ENCODE measurements at regions not wholly inside any gene's neighbourhood (a gene's known extent, or its start where the extent isn't known, plus 50 kb on each side); places are given as distances from the start of the nearest gene placed in this dataset.

DNA sequence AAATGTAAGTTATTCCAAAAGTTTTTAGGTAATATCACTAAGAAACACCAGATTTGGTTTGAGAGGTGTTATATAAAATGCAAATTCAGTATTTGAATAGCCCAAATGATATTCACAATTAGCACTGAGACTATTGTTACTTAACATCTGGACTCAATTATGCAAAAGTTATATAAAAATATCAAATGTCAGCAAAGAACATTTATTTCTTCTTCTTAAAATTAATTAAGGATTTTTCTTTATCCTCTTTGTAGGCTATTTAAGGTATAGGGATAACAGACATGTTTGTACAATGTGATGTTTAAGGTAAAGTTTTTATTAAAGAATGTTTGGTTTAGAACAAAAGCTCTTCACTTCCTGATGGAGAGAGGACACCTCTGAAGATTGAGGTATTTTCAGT, 63.3 kb upstream of the GK2 start:
- TF ChIP-seq POLR2A (IDR thresholded peaks at IDR 0.05; ENCODE audit: low read depth, low read length), result no peak
- TF ChIP-seq, protein P1, sequence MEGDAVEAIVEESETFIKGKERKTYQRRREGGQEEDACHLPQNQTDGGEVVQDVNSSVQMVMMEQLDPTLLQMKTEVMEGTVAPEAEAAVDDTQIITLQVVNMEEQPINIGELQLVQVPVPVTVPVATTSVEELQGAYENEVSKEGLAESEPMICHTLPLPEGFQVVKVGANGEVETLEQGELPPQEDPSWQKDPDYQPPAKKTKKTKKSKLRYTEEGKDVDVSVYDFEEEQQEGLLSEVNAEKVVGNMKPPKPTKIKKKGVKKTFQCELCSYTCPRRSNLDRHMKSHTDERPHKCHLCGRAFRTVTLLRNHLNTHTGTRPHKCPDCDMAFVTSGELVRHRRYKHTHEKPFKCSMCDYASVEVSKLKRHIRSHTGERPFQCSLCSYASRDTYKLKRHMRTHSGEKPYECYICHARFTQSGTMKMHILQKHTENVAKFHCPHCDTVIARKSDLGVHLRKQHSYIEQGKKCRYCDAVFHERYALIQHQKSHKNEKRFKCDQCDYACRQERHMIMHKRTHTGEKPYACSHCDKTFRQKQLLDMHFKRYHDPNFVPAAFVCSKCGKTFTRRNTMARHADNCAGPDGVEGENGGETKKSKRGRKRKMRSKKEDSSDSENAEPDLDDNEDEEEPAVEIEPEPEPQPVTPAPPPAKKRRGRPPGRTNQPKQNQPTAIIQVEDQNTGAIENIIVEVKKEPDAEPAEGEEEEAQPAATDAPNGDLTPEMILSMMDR (conservative IDR thresholded peaks at IDR 0.05; ENCODE audit: low read depth, low read length), result no peak
- no peak for TF ChIP-seq MXI1 (IDR thresholded peaks at IDR 0.05; ENCODE audit: borderline replicate concordance, low read depth, low read length)
- no peak for TF ChIP-seq FOS (IDR thresholded peaks at IDR 0.05; ENCODE audit: low read depth, low read length)
- no peak for TF ChIP-seq RFX5 (IDR thresholded peaks at IDR 0.05; ENCODE audit: low read depth, low read length)
- no peak for TF ChIP-seq MAZ (IDR thresholded peaks at IDR 0.05; ENCODE audit: borderline replicate concordance, low read depth, low read length)
- no peak for TF ChIP-seq BHLHE40 (IDR thresholded peaks at IDR 0.05; ENCODE audit: low read depth, low read length)
- TF ChIP-seq MAFK (IDR thresholded peaks at IDR 0.05; ENCODE audit: low read depth, low read length), result no peak
- TF ChIP-seq, protein P2, sequence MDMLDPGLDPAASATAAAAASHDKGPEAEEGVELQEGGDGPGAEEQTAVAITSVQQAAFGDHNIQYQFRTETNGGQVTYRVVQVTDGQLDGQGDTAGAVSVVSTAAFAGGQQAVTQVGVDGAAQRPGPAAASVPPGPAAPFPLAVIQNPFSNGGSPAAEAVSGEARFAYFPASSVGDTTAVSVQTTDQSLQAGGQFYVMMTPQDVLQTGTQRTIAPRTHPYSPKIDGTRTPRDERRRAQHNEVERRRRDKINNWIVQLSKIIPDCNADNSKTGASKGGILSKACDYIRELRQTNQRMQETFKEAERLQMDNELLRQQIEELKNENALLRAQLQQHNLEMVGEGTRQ (IDR thresholded peaks at IDR 0.05; ENCODE audit: low read depth, low read length), result no peak
- TF ChIP-seq, protein P3, sequence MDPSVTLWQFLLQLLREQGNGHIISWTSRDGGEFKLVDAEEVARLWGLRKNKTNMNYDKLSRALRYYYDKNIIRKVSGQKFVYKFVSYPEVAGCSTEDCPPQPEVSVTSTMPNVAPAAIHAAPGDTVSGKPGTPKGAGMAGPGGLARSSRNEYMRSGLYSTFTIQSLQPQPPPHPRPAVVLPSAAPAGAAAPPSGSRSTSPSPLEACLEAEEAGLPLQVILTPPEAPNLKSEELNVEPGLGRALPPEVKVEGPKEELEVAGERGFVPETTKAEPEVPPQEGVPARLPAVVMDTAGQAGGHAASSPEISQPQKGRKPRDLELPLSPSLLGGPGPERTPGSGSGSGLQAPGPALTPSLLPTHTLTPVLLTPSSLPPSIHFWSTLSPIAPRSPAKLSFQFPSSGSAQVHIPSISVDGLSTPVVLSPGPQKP (IDR thresholded peaks at IDR 0.05; ENCODE audit: borderline replicate concordance, low read depth, low read length), result no peak

Data from IMR-90 (cell line).